ENCODE measurements at regions not wholly inside any gene's neighbourhood (a gene's known extent, or its start where the extent isn't known, plus 50 kb on each side); places are given as distances from the start of the nearest gene placed in this dataset.

DNA sequence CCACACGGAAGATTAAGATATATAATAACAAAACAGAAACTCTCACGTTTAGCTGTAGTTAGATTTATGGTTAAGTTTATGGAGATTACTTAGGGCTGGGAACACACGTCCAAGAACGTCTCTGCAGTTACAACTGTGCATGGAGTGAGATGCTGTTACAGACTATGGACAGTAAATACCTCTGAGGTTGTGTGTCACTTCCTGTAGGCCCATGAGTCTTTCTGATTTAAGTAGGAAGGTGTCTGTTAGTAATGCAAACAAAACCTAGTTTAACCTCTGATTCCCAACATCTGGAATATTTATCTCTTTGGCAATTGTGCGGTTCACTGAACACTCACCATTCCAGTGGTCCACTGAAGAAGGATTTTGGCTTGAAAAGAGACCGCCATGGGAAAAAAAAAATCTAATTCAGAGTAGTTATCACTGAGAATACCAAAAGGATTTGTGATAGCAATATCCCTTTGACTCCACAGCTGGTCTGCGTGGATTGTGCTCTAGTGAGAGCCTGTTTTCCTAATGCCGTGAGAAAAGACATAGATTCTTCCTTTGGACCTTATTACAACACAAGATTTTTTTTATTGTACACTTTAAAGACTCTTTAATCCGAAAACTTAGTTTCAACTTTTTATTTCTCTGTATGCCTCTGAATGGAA lies 478.2 kb upstream of the CITED2 start:
- Histone ChIP-seq H3K4me3 (no peak overlapping the region), H3K4me1 (peaks cover 0 to 13% (median 2%) of the 10 kb centered on the region in 12 donors), H3K36me3 (no peaks in the 10 kb centered on the region), H3K9me3 (peaks cover 0 to 21% (median 6%) of the 10 kb centered on the region in 12 donors), H3K27ac (peak overlapping the region in 5 of 12 donors; percentile 5 to 43 (median 31)), H3K27me3 (no peaks in the 10 kb centered on the region)
- intact Hi-C loops (cut with DNase I) = loop anchor here in 1 of 10 donors (10.0 kb wide), 1 partner anchor 478 kb away; the partner anchor contains the start of gene CITED2
- ATAC-seq (peak in 1 of 4 donors; percentile 42), DNase-seq (no peak)
- TF ChIP-seq CTCF (IDR thresholded peaks at IDR 0.05) (no peak), POLR2A (IDR thresholded peaks at IDR 0.05) (no peak)
- WGBS, 4 donors = 64 to 75% (median 70%) methylated on average over 9 of the region's 9 CpGs

- no peak for ATAC-seq
- Histone ChIP-seq H3K4me1 (peaks cover 0 to 18% (median 6%) of the 10 kb centered on the region in 12 donors), H3K4me3 (no peak overlapping the region), H3K27ac (peak overlapping the region in 1 of 12 donors; percentile 31), H3K27me3 (no peaks in the 10 kb centered on the region), H3K9me3 (peaks cover 0 to 21% (median 6%) of the 10 kb centered on the region in 12 donors), H3K36me3 (no peaks in the 10 kb centered on the region)
- 76 to 83% (median 77%) methylated on average over 2 of the region's 2 CpGs for WGBS, 4 donors
- intact Hi-C loops (cut with DNase I) = loop anchor here in 1 of 10 donors (10.0 kb wide), 1 partner anchor 477 kb away; the partner anchor contains the start of gene CITED2
- no peak for DNase-seq
- no peak for TF ChIP-seq CTCF (IDR thresholded peaks at IDR 0.05)
- TF ChIP-seq POLR2A (IDR thresholded peaks at IDR 0.05) = no peak
These were observed 477.6 kb upstream of the CITED2 start for GRCh38 chr6:139852067-139852466.

DNA sequence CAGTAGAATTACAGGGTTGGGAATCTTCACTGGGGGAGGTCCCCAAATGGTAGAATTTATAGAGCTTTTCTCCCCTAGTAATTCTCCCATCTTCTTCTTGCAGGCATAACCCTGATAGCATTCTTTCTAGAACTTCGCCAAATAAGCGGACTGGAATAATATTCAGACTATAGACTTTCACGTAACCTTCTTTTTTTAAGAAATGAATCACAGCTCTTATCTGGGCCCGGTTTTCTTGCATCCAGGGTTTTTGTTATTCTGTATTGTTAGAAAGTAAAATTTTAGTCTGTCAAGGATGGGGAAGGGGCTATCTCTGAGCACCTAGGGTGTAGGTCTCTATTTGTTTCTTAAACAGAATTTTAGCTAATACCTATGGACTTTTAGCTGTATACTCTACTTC lies 476.8 kb upstream of the CITED2 start:
- intact Hi-C loops (cut with DNase I) = loop anchor here in 1 of 10 donors (10.0 kb wide), 1 partner anchor 476 kb away; the partner anchor contains the start of gene CITED2
- Histone ChIP-seq H3K4me1 (peaks cover 0 to 26% (median 13%) of the 10 kb centered on the region in 12 donors), H3K27me3 (no peaks in the 10 kb centered on the region), H3K4me3 (no peak overlapping the region), H3K9me3 (peaks cover 0 to 21% (median 6%) of the 10 kb centered on the region in 12 donors), H3K27ac (no peak overlapping the region), H3K36me3 (no peaks in the 10 kb centered on the region)
- ATAC-seq = no peak
- TF ChIP-seq POLR2A (IDR thresholded peaks at IDR 0.05) = no peak
- no peak for TF ChIP-seq CTCF (IDR thresholded peaks at IDR 0.05)
- no peak for DNase-seq
- 43 to 73% (median 55%) methylated on average over 4 of the region's 4 CpGs for WGBS, 4 donors

GRCh38 chr6:139850512-139850911 lies 476.1 kb upstream of the CITED2 start:
- H3K36me3 ChIP-seq = no peaks in the 10 kb centered on the region
- peaks cover 0 to 21% (median 6%) of the 10 kb centered on the region in 12 donors for H3K9me3 ChIP-seq
- no peak overlapping the region for H3K4me3 ChIP-seq
- intact Hi-C loops (cut with DNase I) = loop anchor here in 1 of 10 donors (10.0 kb wide), 1 partner anchor 476 kb away; the partner anchor contains the start of gene CITED2
- no peak overlapping the region for H3K27ac ChIP-seq
- DNase-seq (no peak), ATAC-seq (no peak)
- TF ChIP-seq CTCF (IDR thresholded peaks at IDR 0.05) = no peak
- TF ChIP-seq POLR2A (IDR thresholded peaks at IDR 0.05) = no peak
- H3K27me3 ChIP-seq = no peaks in the 10 kb centered on the region
- H3K4me1 ChIP-seq = peaks cover 0 to 26% (median 13%) of the 10 kb centered on the region in 12 donors
- WGBS, 4 donors = 89 to 94% (median 90%) methylated on average over 2 of the region's 2 CpGs

All from heart left ventricle (tissue), 16 donors.